DND-41 (cell line): ENCODE measurements at regions not wholly inside any gene's neighbourhood (a gene's known extent, or its start where the extent isn't known, plus 50 kb on each side); places are given as distances from the start of the nearest gene placed in this dataset.

Experiments
- ATAC-seq: fragments of 200-7000 bp; cut with Tn5 transposase; 3 replicates; pipeline ENCODE4 v1.9.1; 2021; ENCODE audit warnings: low read depth; ENCODE audit not compliant: insufficient read depth
- DNase-seq: peaks from one replicate; pipeline ENCODE4 v3.0.0-alpha.2; 2020
- H2AFZ ChIP-seq: 2 replicates; pipeline ENCODE4 v1.6.0; 2012; ENCODE audit warnings: low read depth, low read length
- H3K27ac ChIP-seq: 2 replicates; pipeline ENCODE4 v1.5.1; 2012; ENCODE audit warnings: low read length, inconsistent platforms
- H3K27me3 ChIP-seq: fragments of 200-600 bp; sonication (generic); 2 replicates; pipeline ENCODE4 v1.6.0; 2012; ENCODE audit warnings: low read length, mild to moderate bottlenecking, inconsistent platforms; ENCODE audit not compliant: insufficient read depth, poor library complexity
- H3K36me3 ChIP-seq: 2 replicates; pipeline ENCODE4 v1.5.1; 2012; ENCODE audit warnings: low read length, inconsistent platforms; ENCODE audit not compliant: insufficient read depth
- H3K4me1 ChIP-seq: 2 replicates; pipeline ENCODE4 v1.5.1; 2012; ENCODE audit warnings: mild to moderate bottlenecking, low read length; ENCODE audit not compliant: insufficient read depth
- H3K4me2 ChIP-seq: 2 replicates; pipeline ENCODE4 v1.6.0; 2012; ENCODE audit warnings: mild to moderate bottlenecking, moderate library complexity, low read length, inconsistent platforms; ENCODE audit not compliant: insufficient read depth
- H3K4me3 ChIP-seq, 2 experiments: fragments of 200-600 bp in 1 of 2; shearing (Covaris generic) in 1 of 2; 2 replicates each; pipeline ENCODE4 v1.5.1; 2012 to 2016; ENCODE audit warnings: inconsistent platforms in 2 of 2, low read length in 2 of 2, mild to moderate bottlenecking in 2 of 2, low read depth in 1 of 2, moderate library complexity in 1 of 2
- H3K79me2 ChIP-seq: 2 replicates; pipeline ENCODE4 v1.6.0; 2012; ENCODE audit warnings: low read length, inconsistent platforms; ENCODE audit not compliant: insufficient read depth
- H3K9ac ChIP-seq: 2 replicates; pipeline ENCODE4 v1.6.0; 2012; ENCODE audit warnings: low read depth, mild to moderate bottlenecking, inconsistent platforms, low read length, moderate library complexity
- H3K9me3 ChIP-seq: 2 replicates; pipeline ENCODE4 v1.5.1; 2012; ENCODE audit warnings: low read length, moderate library complexity, mild to moderate bottlenecking, inconsistent platforms; ENCODE audit not compliant: insufficient read depth, severe bottlenecking
- H4K20me1 ChIP-seq: 2 replicates; pipeline ENCODE4 v1.6.0; 2012; ENCODE audit warnings: low read length; ENCODE audit not compliant: insufficient read depth
- CTCF ChIP-seq: IDR thresholded peaks from 2 replicates; pipeline ENCODE4 v1.5.1; 2012; ENCODE audit warnings: borderline replicate concordance, low read length, moderate library complexity, mild to moderate bottlenecking; ENCODE audit not compliant: poor library complexity, severe bottlenecking; ENCODE audit errors: extremely low read depth
- EZH2 ChIP-seq: IDR thresholded peaks from 3 replicates; pipeline ENCODE4 v1.6.1; 2012; ENCODE audit warnings: borderline replicate concordance, low read depth, mild to moderate bottlenecking, moderate library complexity, low read length, inconsistent platforms; ENCODE audit not compliant: severe bottlenecking

GRCh38 chr10:130871406-130871805 is 440.1 kb downstream of the TCERG1L start:
- H3K4me2 ChIP-seq = no peak overlapping the region
- H3K36me3 ChIP-seq = no peaks in the 10 kb centered on the region
- no peak overlapping the region for H2AFZ ChIP-seq
- H3K79me2 ChIP-seq = no peaks in the 10 kb centered on the region
- no peaks in the 10 kb centered on the region for H3K4me1 ChIP-seq
- H3K9me3 ChIP-seq = no peaks in the 10 kb centered on the region
- DNase-seq (no peak), ATAC-seq (no peak)
- no peak overlapping the region for H3K4me3 ChIP-seq
- H3K27ac ChIP-seq = no peak overlapping the region
- no peaks in the 10 kb centered on the region; the same call in 1 of the 2 replicates for H4K20me1 ChIP-seq
- no peak for TF ChIP-seq EZH2
- TF ChIP-seq CTCF = no peak
- H3K9ac ChIP-seq = no peak overlapping the region
- H3K27me3 ChIP-seq = no peaks in the 10 kb centered on the region

- H3K9ac ChIP-seq = no peak overlapping the region
- no peaks in the 10 kb centered on the region; the same call in 1 of the 2 replicates for H4K20me1 ChIP-seq
- ATAC-seq (no peak), DNase-seq (no peak)
- no peaks in the 10 kb centered on the region for H3K79me2 ChIP-seq
- H3K4me3 ChIP-seq = no peak overlapping the region
- TF ChIP-seq CTCF (no peak), EZH2 (no peak)
- no peak overlapping the region for H3K4me2 ChIP-seq
- no peaks in the 10 kb centered on the region for H3K27me3 ChIP-seq
- no peaks in the 10 kb centered on the region for H3K9me3 ChIP-seq
- H2AFZ ChIP-seq = no peak overlapping the region
- H3K27ac ChIP-seq = no peak overlapping the region
- no peaks in the 10 kb centered on the region for H3K4me1 ChIP-seq
- H3K36me3 ChIP-seq = no peaks in the 10 kb centered on the region
These were observed 437.9 kb downstream of the TCERG1L start for GRCh38 chr10:130873636-130874035.

- Histone ChIP-seq H4K20me1 (no peaks in the 10 kb centered on the region; the same call in 1 of the 2 replicates), H2AFZ (no peak overlapping the region), H3K4me3 (no peak overlapping the region), H3K36me3 (no peaks in the 10 kb centered on the region), H3K9me3 (no peaks in the 10 kb centered on the region), H3K4me1 (no peaks in the 10 kb centered on the region), H3K9ac (no peak overlapping the region), H3K79me2 (no peaks in the 10 kb centered on the region), H3K4me2 (no peak overlapping the region), H3K27ac (no peak overlapping the region), H3K27me3 (no peaks in the 10 kb centered on the region)
- DNase-seq = no peak
- TF ChIP-seq CTCF = no peak
- TF ChIP-seq EZH2 = no peak
- ATAC-seq = no peak
These were observed 436.4 kb downstream of the TCERG1L start for GRCh38 chr10:130875116-130875515.

GRCh38 chr10:130875897-130876472 is 435.5 kb downstream of the TCERG1L start:
- Histone ChIP-seq H3K27ac (no peak overlapping the region), H3K27me3 (no peaks in the 10 kb centered on the region), H3K4me3 (no peak overlapping the region), H3K4me2 (no peak overlapping the region), H4K20me1 (no peaks in the 10 kb centered on the region; the same call in 1 of the 2 replicates), H3K4me1 (no peaks in the 10 kb centered on the region), H3K9ac (no peak overlapping the region), H2AFZ (no peak overlapping the region), H3K36me3 (no peaks in the 10 kb centered on the region), H3K79me2 (no peaks in the 10 kb centered on the region), H3K9me3 (no peaks in the 10 kb centered on the region)
- TF ChIP-seq CTCF = no peak
- no peak for TF ChIP-seq EZH2
- peak; percentile 57; the same call in 1 of the 3 replicates for ATAC-seq
- DNase-seq = no peak
